Natural killer cell (primary cell): ENCODE measurements at regions not wholly inside any gene's neighbourhood (a gene's known extent, or its start where the extent isn't known, plus 50 kb on each side); places are given as distances from the start of the nearest gene placed in this dataset.

Experiments used
- ATAC-seq, 3 donors: fragments of 150-1000 bp in 2 of 3; fragments of 200-7000 bp in 1 of 3; cut with Tn5 transposase; 1 replicate in 1 of 3; 2 replicates in 2 of 3; pipeline ENCODE4 v1.10.0; 2021; ENCODE audit warnings: mild to moderate bottlenecking in 2 of 3, moderate library complexity in 2 of 3
- DNase-seq, 2 donors: peaks; one replicate each; pipeline versions ENCODE4 v3.0.0 to v3.0.0-alpha.2; 2013 to 2021; ENCODE audit warnings: mixed read lengths in 1 of 2
- H3K27ac ChIP-seq: one replicate; pipeline ENCODE4 v1.5.1; 2013; ENCODE audit warnings: mild to moderate bottlenecking, low read length
- H3K27me3 ChIP-seq: one replicate; pipeline ENCODE4 v1.6.1; 2013; ENCODE audit warnings: low read length; ENCODE audit not compliant: control insufficient read depth, insufficient read depth
- H3K36me3 ChIP-seq: one replicate; pipeline ENCODE4 v1.6.1; 2013; ENCODE audit warnings: low read length; ENCODE audit not compliant: control insufficient read depth, insufficient read depth
- H3K4me1 ChIP-seq: one replicate; pipeline ENCODE4 v1.6.1; 2013; ENCODE audit warnings: low read length; ENCODE audit not compliant: control insufficient read depth, insufficient read depth
- H3K4me3 ChIP-seq: one replicate; pipeline ENCODE4 v1.5.1; 2013; ENCODE audit warnings: low read length
- H3K9me3 ChIP-seq: one replicate; pipeline ENCODE4 v1.6.1; 2013; ENCODE audit warnings: low read length; ENCODE audit not compliant: control insufficient read depth, insufficient read depth
- H3K27ac Mint-ChIP-seq, 2 donors: one replicate each; pipeline ENCODE4 v1.8.0; 2022; ENCODE audit warnings: mild to moderate bottlenecking in 2 of 2, mixed read lengths in 2 of 2, moderate library complexity in 1 of 2
- H3K27me3 Mint-ChIP-seq, 2 donors: one replicate each; pipeline ENCODE4 v1.8.0; 2022; ENCODE audit warnings: low read depth in 2 of 2, mixed read lengths in 2 of 2
- H3K36me3 Mint-ChIP-seq: one replicate; pipeline ENCODE4 v1.8.0; 2022; ENCODE audit warnings: mixed read lengths
- H3K4me1 Mint-ChIP-seq, 2 donors: one replicate each; pipeline ENCODE4 v1.8.0; 2022; ENCODE audit warnings: mixed read lengths in 2 of 2
- H3K4me3 Mint-ChIP-seq: one replicate; pipeline ENCODE4 v1.8.0; 2022; ENCODE audit warnings: mild to moderate bottlenecking, moderate library complexity, mixed read lengths
- H3K9me3 Mint-ChIP-seq, 2 donors: one replicate each; pipeline ENCODE4 v1.8.0; 2022; ENCODE audit warnings: mixed read lengths in 2 of 2
- CTCF ChIP-seq: fragments of 200-600 bp; IDR thresholded peaks from one replicate; pipeline ENCODE4 v1.8.0; 2022; ENCODE audit warnings: antibody characterized with exemption
- WGBS: methylation state at CpG from one replicate; pipeline ENCODE4 v1.1.7; 2013; ENCODE audit warnings: missing lambda C conversion rate; ENCODE audit not compliant: insufficient coverage; 5-methylcytosine and 5-hydroxymethylcytosine counted together
- intact Hi-C: fragments of 100-400 bp; cut with micrococcal nuclease; formaldehyde crosslinking; loops from one replicate; pipeline ENCODE4 v1.14.2; 2022

- H3K9me3 Mint-ChIP-seq = peaks cover under 1 to 5% of the 10 kb centered on the region in 2 donors
- Histone ChIP-seq H3K4me1 (no peaks in the 10 kb centered on the region), H3K27ac (no peak overlapping the region), H3K36me3 (no peaks in the 10 kb centered on the region), H3K9me3 (no peaks in the 10 kb centered on the region), H3K4me3 (no peak overlapping the region), H3K27me3 (no peaks in the 10 kb centered on the region)
- H3K4me1 Mint-ChIP-seq = no peaks in the 10 kb centered on the region
- H3K36me3 Mint-ChIP-seq = no peaks in the 10 kb centered on the region
- intact Hi-C loops = no loop called here
- WGBS = 94% methylated on average over 3 of the region's 4 CpGs
- no peak overlapping the region for H3K27ac Mint-ChIP-seq
- DNase-seq = no peak
- TF ChIP-seq CTCF = no peak
- no peak for ATAC-seq
- no peak overlapping the region for H3K4me3 Mint-ChIP-seq
- no peaks in the 10 kb centered on the region for H3K27me3 Mint-ChIP-seq
Observed at GRCh38 chr13:76020421-76020955, 384.4 kb downstream of the LMO7 start.

- no peak for DNase-seq
- Mint-ChIP-seq H3K36me3 (no peaks in the 10 kb centered on the region), H3K4me1 (no peaks in the 10 kb centered on the region), H3K9me3 (peaks cover 0 to 3% of the 10 kb centered on the region in 2 donors), H3K27ac (no peak overlapping the region), H3K27me3 (no peaks in the 10 kb centered on the region), H3K4me3 (no peak overlapping the region)
- H3K9me3 ChIP-seq = no peaks in the 10 kb centered on the region
- no peak overlapping the region for H3K27ac ChIP-seq
- no peak overlapping the region for H3K4me3 ChIP-seq
- no peak for ATAC-seq
- no peaks in the 10 kb centered on the region for H3K36me3 ChIP-seq
- H3K4me1 ChIP-seq = no peaks in the 10 kb centered on the region
- H3K27me3 ChIP-seq = no peaks in the 10 kb centered on the region
- intact Hi-C loops = no loop called here
- no peak for TF ChIP-seq CTCF
- whole genome bisulfite sequencing = 93% methylated on average over 21 of the region's 21 CpGs
Observed at GRCh38 chr13:76019421-76020044, 383.4 kb downstream of the LMO7 start.

GRCh38 chr13:76017861-76018556 lies 381.9 kb downstream of the LMO7 start:
- Mint-ChIP-seq H3K4me1 (no peaks in the 10 kb centered on the region), H3K4me3 (no peak overlapping the region), H3K27me3 (no peaks in the 10 kb centered on the region), H3K27ac (no peak overlapping the region), H3K9me3 (no peaks in the 10 kb centered on the region), H3K36me3 (no peaks in the 10 kb centered on the region)
- intact Hi-C loops = no loop called here
- WGBS = 93% methylated on average over 4 of the region's 5 CpGs
- TF ChIP-seq CTCF = no peak
- ATAC-seq (no peak), DNase-seq (no peak)
- Histone ChIP-seq H3K4me1 (no peaks in the 10 kb centered on the region), H3K27me3 (no peaks in the 10 kb centered on the region), H3K9me3 (no peaks in the 10 kb centered on the region), H3K27ac (no peak overlapping the region), H3K36me3 (no peaks in the 10 kb centered on the region), H3K4me3 (no peak overlapping the region)
